NB4 (cell line): ENCODE measurements at regions not wholly inside any gene's neighbourhood (a gene's known extent, or its start where the extent isn't known, plus 50 kb on each side); places are given as distances from the start of the nearest gene placed in this dataset.

Experiments used
- DNase-seq: peaks from one replicate; pipeline ENCODE4 v3.0.0; 2010; ENCODE audit warnings: low read depth
- H3K4me3 ChIP-seq: one replicate; pipeline ENCODE4 v1.5.1; 2011; ENCODE audit warnings: mild to moderate bottlenecking, low read depth, low read length, moderate library complexity
- CTCF ChIP-seq: IDR thresholded peaks from one replicate; pipeline ENCODE4 v1.5.1; 2012; ENCODE audit warnings: low read depth, low read length
- MAX ChIP-seq: IDR thresholded peaks from 2 replicates; pipeline ENCODE4 v1.6.1; 2011; ENCODE audit warnings: low read depth, low read length
- MYC ChIP-seq: IDR thresholded peaks from 2 replicates; pipeline ENCODE4 v1.6.1; 2011; ENCODE audit warnings: low read depth, low read length
- POLR2A ChIP-seq: IDR thresholded peaks from 2 replicates; pipeline ENCODE4 v1.6.1; 2011; ENCODE audit warnings: mild to moderate bottlenecking; ENCODE audit not compliant: insufficient read length; ENCODE audit errors: extremely low read depth

GRCh38 chr21:15486460-15487195 lies 243.2 kb upstream of the USP25 start:
- DNase-seq: no peak
- no peak overlapping the region for H3K4me3 ChIP-seq
- TF ChIP-seq MYC: no peak
- TF ChIP-seq CTCF: no peak
- no peak for TF ChIP-seq POLR2A
- TF ChIP-seq MAX: no peak

GRCh38 chr21:15487196-15487550 lies 242.6 kb upstream of the USP25 start:
- DNase-seq: no peak
- no peak for TF ChIP-seq MYC
- TF ChIP-seq CTCF: no peak
- TF ChIP-seq MAX: no peak
- TF ChIP-seq POLR2A: no peak
- no peak overlapping the region for H3K4me3 ChIP-seq

- TF ChIP-seq CTCF (no peak), MYC (no peak), POLR2A (no peak), MAX (no peak)
- no peak for DNase-seq
- no peak overlapping the region for H3K4me3 ChIP-seq
Measured at GRCh38 chr21:15491100-15491499, 238.7 kb upstream of the USP25 start.

- DNase-seq: no peak
- TF ChIP-seq POLR2A (no peak), MYC (no peak), MAX (no peak), CTCF (no peak)
- H3K4me3 ChIP-seq: no peak overlapping the region
Measured at GRCh38 chr21:15493646-15494045, 236.1 kb upstream of the USP25 start.

- H3K4me3 ChIP-seq: no peak overlapping the region
- TF ChIP-seq MAX: no peak
- TF ChIP-seq MYC: no peak
- TF ChIP-seq POLR2A: no peak
- no peak for TF ChIP-seq CTCF
- no peak for DNase-seq
Measured at GRCh38 chr21:15494481-15494880, 235.3 kb upstream of the USP25 start.

GRCh38 chr21:15495965-15496364 lies 233.8 kb upstream of the USP25 start:
- no peak for DNase-seq
- TF ChIP-seq MYC (no peak), MAX (no peak), POLR2A (no peak), CTCF (no peak)

More at GRCh38 chr21:15495965-15496364, 233.8 kb upstream of the USP25 start:
- no peak overlapping the region for H3K4me3 ChIP-seq
